GM18868 (cell line): ENCODE measurements at regions not wholly inside any gene's neighbourhood (a gene's known extent, or its start where the extent isn't known, plus 50 kb on each side); places are given as distances from the start of the nearest gene placed in this dataset.

Experiments
- ATAC-seq: cut with Tn5 transposase; IDR thresholded peaks from one replicate; pipeline ENCODE4 v1.9.1; 2021; ENCODE audit warnings: mild to moderate bottlenecking, moderate library complexity; ENCODE audit not compliant: unreplicated experiment

GRCh38 chr3:153311541-153311940 lies 149.5 kb downstream of the RAP2B start:
- no peak for ATAC-seq

- peak; percentile 60 for ATAC-seq
Measured at GRCh38 chr3:153313302-153313965, 151.4 kb downstream of the RAP2B start.

GRCh38 chr3:153314038-153314437 lies 152.0 kb downstream of the RAP2B start:
- no peak for ATAC-seq

GRCh38 chr3:153315781-153316180 lies 153.8 kb downstream of the RAP2B start:
- no peak for ATAC-seq

GRCh38 chr3:153319705-153320554 lies 157.9 kb downstream of the RAP2B start:
- ATAC-seq, result peak; percentile 50

GRCh38 chr3:153320585-153321128 lies 158.6 kb downstream of the RAP2B start:
- ATAC-seq, result no peak

- no peak for ATAC-seq
Measured at GRCh38 chr3:153328690-153329089, 166.7 kb downstream of the RAP2B start.

GRCh38 chr3:153330901-153331300 lies 168.9 kb downstream of the RAP2B start:
- ATAC-seq, result no peak

- no peak for ATAC-seq
Measured at GRCh38 chr3:153331676-153332075, 169.7 kb downstream of the RAP2B start.

GRCh38 chr3:153334558-153334957 lies 172.5 kb downstream of the RAP2B start:
- no peak for ATAC-seq

GRCh38 chr3:153337369-153337768 lies 175.3 kb downstream of the RAP2B start:
- no peak for ATAC-seq

GRCh38 chr3:153338487-153338886 lies 176.5 kb downstream of the RAP2B start:
- ATAC-seq, result no peak

- ATAC-seq, result no peak
Measured at GRCh38 chr3:153339065-153339464, 177.0 kb downstream of the RAP2B start.

- ATAC-seq, result no peak
Measured at GRCh38 chr3:153343988-153344782, 182.2 kb downstream of the RAP2B start.

GRCh38 chr3:153348457-153349107 lies 186.6 kb downstream of the RAP2B start:
- ATAC-seq, result no peak

- ATAC-seq, result peak; percentile 98
Measured at GRCh38 chr3:153349108-153349499, 187.1 kb downstream of the RAP2B start.

- ATAC-seq, result no peak
Measured at GRCh38 chr3:153350420-153350819, 188.4 kb downstream of the RAP2B start.

GRCh38 chr3:153354641-153355040 lies 192.6 kb downstream of the RAP2B start:
- no peak for ATAC-seq

- no peak for ATAC-seq
Measured at GRCh38 chr3:153355559-153355958, 193.5 kb downstream of the RAP2B start.

- ATAC-seq, result no peak
Measured at GRCh38 chr3:153356908-153357307, 194.9 kb downstream of the RAP2B start.

- ATAC-seq, result no peak
Measured at GRCh38 chr3:153357436-153357835, 195.4 kb downstream of the RAP2B start.
